Neural crest cell (in vitro differentiated cells): ENCODE measurements at regions not wholly inside any gene's neighbourhood (a gene's known extent, or its start where the extent isn't known, plus 50 kb on each side); places are given as distances from the start of the nearest gene placed in this dataset.

Experiments
- DNase-seq: peaks from one replicate; pipeline ENCODE4 v3.0.0; 2021; ENCODE audit warnings: low read depth, mixed read lengths, low spot score
- H3K27ac Mint-ChIP-seq: one replicate; pipeline ENCODE4 v1.8.0; 2021; ENCODE audit warnings: mild to moderate bottlenecking, mixed read lengths; ENCODE audit not compliant: unreplicated experiment
- H3K27me3 Mint-ChIP-seq: 2 replicates; pipeline ENCODE4 v1.8.0; 2021; ENCODE audit warnings: low read depth, mild to moderate bottlenecking, mixed read lengths
- H3K36me3 Mint-ChIP-seq: 2 replicates; pipeline ENCODE4 v1.8.0; 2021; ENCODE audit warnings: low read depth, mild to moderate bottlenecking, mixed read lengths
- H3K4me1 Mint-ChIP-seq: 2 replicates; pipeline ENCODE4 v1.8.0; 2021; ENCODE audit warnings: mixed read lengths
- H3K4me3 Mint-ChIP-seq: one replicate; pipeline ENCODE4 v1.8.0; 2021; ENCODE audit warnings: mild to moderate bottlenecking, mixed read lengths
- H3K9me3 Mint-ChIP-seq: 2 replicates; pipeline ENCODE4 v1.8.0; 2021; ENCODE audit warnings: mixed read lengths
- TF ChIP-seq, protein P1 (sequence below): fragments of 200-600 bp; sonication (generic); conservative IDR thresholded peaks from 2 replicates; pipeline ENCODE4 v1.5.0; 2021; ENCODE audit warnings: antibody characterized with exemption, mild to moderate bottlenecking

DNA sequence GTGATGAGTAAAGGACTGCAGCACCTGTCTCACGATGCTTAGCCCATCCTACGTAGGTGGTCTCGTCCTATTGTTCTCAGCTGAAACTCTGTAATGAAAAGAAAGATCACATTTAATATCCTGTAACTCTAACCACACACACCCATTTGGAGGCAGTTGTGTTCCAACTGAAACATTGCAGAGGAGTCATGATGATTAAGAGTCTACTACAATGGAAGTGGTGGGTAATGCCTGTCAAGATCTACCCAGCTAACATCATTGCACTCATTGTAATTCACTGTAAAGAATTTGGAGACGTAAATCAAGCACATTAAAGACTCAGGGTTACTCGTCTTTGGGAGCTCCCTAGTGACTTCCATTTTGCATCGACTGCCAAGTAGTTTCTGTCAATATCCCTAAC is 106.0 kb upstream of the PTPN3 start:
- TF ChIP-seq, protein P1, sequence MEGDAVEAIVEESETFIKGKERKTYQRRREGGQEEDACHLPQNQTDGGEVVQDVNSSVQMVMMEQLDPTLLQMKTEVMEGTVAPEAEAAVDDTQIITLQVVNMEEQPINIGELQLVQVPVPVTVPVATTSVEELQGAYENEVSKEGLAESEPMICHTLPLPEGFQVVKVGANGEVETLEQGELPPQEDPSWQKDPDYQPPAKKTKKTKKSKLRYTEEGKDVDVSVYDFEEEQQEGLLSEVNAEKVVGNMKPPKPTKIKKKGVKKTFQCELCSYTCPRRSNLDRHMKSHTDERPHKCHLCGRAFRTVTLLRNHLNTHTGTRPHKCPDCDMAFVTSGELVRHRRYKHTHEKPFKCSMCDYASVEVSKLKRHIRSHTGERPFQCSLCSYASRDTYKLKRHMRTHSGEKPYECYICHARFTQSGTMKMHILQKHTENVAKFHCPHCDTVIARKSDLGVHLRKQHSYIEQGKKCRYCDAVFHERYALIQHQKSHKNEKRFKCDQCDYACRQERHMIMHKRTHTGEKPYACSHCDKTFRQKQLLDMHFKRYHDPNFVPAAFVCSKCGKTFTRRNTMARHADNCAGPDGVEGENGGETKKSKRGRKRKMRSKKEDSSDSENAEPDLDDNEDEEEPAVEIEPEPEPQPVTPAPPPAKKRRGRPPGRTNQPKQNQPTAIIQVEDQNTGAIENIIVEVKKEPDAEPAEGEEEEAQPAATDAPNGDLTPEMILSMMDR: no peak
- no peaks in the 10 kb centered on the region for H3K4me1 Mint-ChIP-seq
- H3K4me3 Mint-ChIP-seq: no peak overlapping the region
- no peak overlapping the region for H3K27ac Mint-ChIP-seq
- DNase-seq: no peak
- no peaks in the 10 kb centered on the region for H3K27me3 Mint-ChIP-seq
- peaks cover 4% of the 10 kb centered on the region for H3K9me3 Mint-ChIP-seq
- no peaks in the 10 kb centered on the region for H3K36me3 Mint-ChIP-seq

DNA sequence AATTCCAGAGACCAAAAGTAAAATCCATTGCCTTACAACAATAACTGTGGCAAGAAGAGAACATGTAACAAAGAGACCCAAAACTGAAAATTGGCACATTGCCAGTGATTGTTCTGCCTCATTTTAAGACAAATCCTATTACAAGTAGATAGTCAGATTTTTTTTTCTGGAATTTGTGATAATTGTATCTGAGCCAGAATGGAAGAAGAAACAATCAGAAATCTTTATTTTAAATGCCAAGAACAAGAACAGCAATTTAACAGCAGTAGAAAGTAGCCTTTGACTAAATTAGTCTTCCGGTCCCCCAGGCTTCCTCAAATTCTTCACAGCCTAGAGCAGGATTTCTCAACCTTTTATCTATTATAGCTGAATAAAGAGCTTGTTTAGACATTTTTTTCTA is 106.7 kb upstream of the PTPN3 start:
- no peak overlapping the region for H3K4me3 Mint-ChIP-seq

DNA sequence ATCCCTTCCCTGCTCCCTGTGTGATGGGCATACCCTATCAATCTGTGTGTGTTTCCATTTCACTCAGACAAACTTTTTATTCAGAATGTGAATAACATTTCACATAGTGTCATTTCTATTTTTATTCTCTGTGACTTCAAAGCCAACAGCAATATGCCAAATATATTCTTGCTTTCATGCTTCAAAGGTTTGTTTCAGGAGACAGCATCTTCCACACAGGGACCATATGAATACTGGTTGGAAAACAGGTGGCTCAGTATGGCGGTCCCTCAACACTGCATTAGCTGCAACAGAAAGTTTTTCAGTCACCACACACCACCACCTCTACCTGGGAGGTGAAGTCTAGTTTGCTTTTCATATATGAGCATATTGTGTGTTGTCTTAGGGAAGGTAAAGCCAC is 111.0 kb upstream of the PTPN3 start:
- Mint-ChIP-seq H3K36me3 (no peaks in the 10 kb centered on the region), H3K4me3 (no peak overlapping the region), H3K27ac (no peak overlapping the region), H3K9me3 (peaks cover 4% of the 10 kb centered on the region), H3K27me3 (peaks cover 8% of the 10 kb centered on the region), H3K4me1 (peaks cover 6% of the 10 kb centered on the region)
- DNase-seq: no peak
- TF ChIP-seq, protein P1: no peak

More for the DNA sequence above, 106.7 kb upstream of the PTPN3 start:
- Mint-ChIP-seq H3K36me3 (no peaks in the 10 kb centered on the region), H3K4me1 (no peaks in the 10 kb centered on the region), H3K27me3 (no peaks in the 10 kb centered on the region), H3K27ac (no peak overlapping the region), H3K9me3 (peaks cover 4% of the 10 kb centered on the region)
- TF ChIP-seq, protein P1: no peak
- DNase-seq: no peak

DNA sequence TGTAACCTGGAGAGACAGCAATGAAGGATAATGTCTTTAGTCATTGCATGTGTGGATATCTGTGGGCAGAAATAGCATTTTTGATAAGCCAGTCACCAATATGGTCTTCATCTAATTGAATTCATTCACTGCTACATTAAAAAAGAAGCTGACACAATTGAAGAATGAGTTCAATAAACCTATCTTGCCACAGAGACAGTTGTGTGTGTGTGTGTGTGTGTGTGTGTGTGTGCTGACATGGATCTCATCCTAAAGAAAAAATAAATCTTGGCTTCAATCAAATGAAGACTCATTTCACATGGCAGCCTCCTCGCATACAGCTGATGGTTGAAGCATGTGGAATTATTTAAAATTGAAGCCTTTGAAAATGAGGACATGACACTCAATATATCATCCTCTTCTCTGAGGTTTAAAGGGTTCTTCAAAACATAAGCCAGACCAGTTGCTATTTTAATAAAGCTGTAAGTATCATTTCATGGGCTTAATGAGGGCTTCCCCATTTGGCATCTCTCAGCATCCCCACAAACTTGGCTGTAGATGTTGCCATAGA is 118.5 kb upstream of the PTPN3 start:
- H3K36me3 Mint-ChIP-seq: no peaks in the 10 kb centered on the region
- peaks cover under 1% of the 10 kb centered on the region for H3K27me3 Mint-ChIP-seq
- no peak overlapping the region for H3K27ac Mint-ChIP-seq
- no peak for DNase-seq
- H3K4me3 Mint-ChIP-seq: no peak overlapping the region
- H3K9me3 Mint-ChIP-seq: no peaks in the 10 kb centered on the region
- TF ChIP-seq, protein P1: no peak
- H3K4me1 Mint-ChIP-seq: peaks cover 30% of the 10 kb centered on the region

DNA sequence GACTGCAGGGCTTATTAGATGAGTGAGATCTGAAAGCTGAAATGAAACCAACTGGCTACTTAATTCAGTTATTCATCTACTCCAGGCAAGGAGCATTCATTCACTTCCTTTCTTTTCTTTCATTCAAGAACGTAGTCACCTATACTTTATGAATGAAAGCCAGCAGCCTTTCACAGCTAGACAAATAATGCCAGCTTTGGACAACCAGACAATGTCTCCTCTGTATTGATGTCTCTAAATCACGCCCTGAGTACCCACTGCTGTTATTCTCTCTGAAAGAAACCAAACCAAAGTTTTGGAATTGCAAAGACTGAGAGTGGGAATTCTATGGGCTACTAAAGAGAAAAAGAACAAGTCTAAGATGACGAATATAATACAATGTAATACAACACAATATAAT is 121.2 kb upstream of the PTPN3 start:
- peaks cover 24% of the 10 kb centered on the region for H3K4me1 Mint-ChIP-seq
- DNase-seq: no peak
- TF ChIP-seq, protein P1: no peak
- peaks cover 5% of the 10 kb centered on the region for H3K9me3 Mint-ChIP-seq
- H3K4me3 Mint-ChIP-seq: no peak overlapping the region
- H3K27me3 Mint-ChIP-seq: peaks cover 4% of the 10 kb centered on the region
- no peak overlapping the region for H3K27ac Mint-ChIP-seq
- H3K36me3 Mint-ChIP-seq: no peaks in the 10 kb centered on the region
